GM18858 (cell line): ENCODE measurements at regions not wholly inside any gene's neighbourhood (a gene's known extent, or its start where the extent isn't known, plus 50 kb on each side); places are given as distances from the start of the nearest gene placed in this dataset.

Source experiments
- ATAC-seq: cut with Tn5 transposase; IDR thresholded peaks from one replicate; pipeline ENCODE4 v1.9.1; 2021; ENCODE audit not compliant: unreplicated experiment

GRCh38 chr20:50399917-50400704, 110.1 kb upstream of the PTPN1 start:
- no peak for ATAC-seq

GRCh38 chr20:50400705-50401586, 109.2 kb upstream of the PTPN1 start:
- ATAC-seq: no peak

GRCh38 chr20:50401587-50402418, 108.4 kb upstream of the PTPN1 start:
- no peak for ATAC-seq

- ATAC-seq: no peak
Observed at GRCh38 chr20:50403565-50404418, 106.4 kb upstream of the PTPN1 start.

GRCh38 chr20:50404419-50405234, 105.6 kb upstream of the PTPN1 start:
- ATAC-seq: no peak

- ATAC-seq: no peak
Observed at GRCh38 chr20:50405235-50405914, 104.8 kb upstream of the PTPN1 start.

GRCh38 chr20:50405915-50406609, 104.1 kb upstream of the PTPN1 start:
- no peak for ATAC-seq

- no peak for ATAC-seq
Observed at GRCh38 chr20:50406610-50407136, 103.5 kb upstream of the PTPN1 start.

- ATAC-seq: no peak
Observed at GRCh38 chr20:50408526-50409364, 101.4 kb upstream of the PTPN1 start.

GRCh38 chr20:50409495-50409894, 100.7 kb upstream of the PTPN1 start:
- ATAC-seq: no peak

GRCh38 chr20:50410343-50410742, 99.8 kb upstream of the PTPN1 start:
- no peak for ATAC-seq

GRCh38 chr20:50412069-50412468, 98.1 kb upstream of the PTPN1 start:
- ATAC-seq: no peak

GRCh38 chr20:50412499-50412898, 97.7 kb upstream of the PTPN1 start:
- ATAC-seq: no peak

- no peak for ATAC-seq
Observed at GRCh38 chr20:50413088-50413500, 97.1 kb upstream of the PTPN1 start.

GRCh38 chr20:50415021-50415515, 95.1 kb upstream of the PTPN1 start:
- no peak for ATAC-seq

- no peak for ATAC-seq
Observed at GRCh38 chr20:50415516-50416268, 94.5 kb upstream of the PTPN1 start.
